ENCODE measurements at regions not wholly inside any gene's neighbourhood (a gene's known extent, or its start where the extent isn't known, plus 50 kb on each side); places are given as distances from the start of the nearest gene placed in this dataset.

GRCh38 chr6:114793428-114793827 lies 450.6 kb upstream of the HS3ST5 start:
- H3K27me3 Mint-ChIP-seq (ENCODE audit: insufficient read depth) = peaks cover 3% of the 10 kb centered on the region

DNA sequence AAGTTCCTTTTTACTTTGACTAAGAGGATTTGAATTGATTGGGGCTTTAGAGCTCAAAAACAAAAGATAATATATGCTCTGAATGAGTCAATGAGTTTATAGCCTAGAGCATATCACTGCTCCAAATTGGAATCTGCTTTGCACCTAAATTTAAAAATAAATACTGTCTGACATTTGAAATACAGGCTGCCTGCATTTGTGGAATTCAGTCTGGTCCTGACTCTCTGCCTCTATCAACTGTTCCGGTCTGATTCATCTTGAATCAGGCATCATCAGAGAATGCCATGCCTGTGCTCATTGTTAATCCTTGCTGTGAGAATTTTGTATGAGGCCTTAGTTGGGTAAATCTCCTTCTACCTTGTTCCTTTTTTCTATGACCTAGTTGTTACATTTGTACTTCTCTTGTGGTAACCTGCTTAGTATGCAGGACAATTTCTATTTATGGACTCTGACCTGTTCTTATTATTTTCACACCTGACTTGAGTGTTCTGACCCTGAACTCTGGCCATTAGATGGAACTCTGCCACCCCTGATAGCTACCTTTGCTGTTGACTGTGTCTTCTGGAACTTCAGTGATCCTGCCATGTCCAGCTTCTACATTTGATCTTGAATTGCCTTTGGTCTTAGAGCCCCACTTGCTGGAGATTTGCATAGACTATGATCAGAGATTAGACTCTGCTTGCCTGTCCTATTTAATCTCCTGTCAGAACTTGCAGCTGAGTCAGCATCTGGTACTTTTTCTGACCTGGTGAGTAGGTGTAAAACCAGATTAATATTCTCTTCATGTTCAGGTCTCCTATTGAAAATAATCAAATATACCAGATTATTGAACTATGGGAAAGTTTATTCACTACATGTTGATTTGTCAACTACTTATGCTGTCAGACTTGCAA lies 442.7 kb upstream of the HS3ST5 start:
- Mint-ChIP-seq H3K9me3 (peaks cover 28% of the 10 kb centered on the region), H3K4me1 (ENCODE audit: low read depth) (no peaks in the 10 kb centered on the region), H3K4me3 (no peak overlapping the region), H3K27ac (no peak overlapping the region), H3K27me3 (ENCODE audit: insufficient read depth) (peaks cover 1% of the 10 kb centered on the region), H3K36me3 (ENCODE audit: low read depth) (no peaks in the 10 kb centered on the region)
- DNase-seq = no peak
- TF ChIP-seq, protein P1, sequence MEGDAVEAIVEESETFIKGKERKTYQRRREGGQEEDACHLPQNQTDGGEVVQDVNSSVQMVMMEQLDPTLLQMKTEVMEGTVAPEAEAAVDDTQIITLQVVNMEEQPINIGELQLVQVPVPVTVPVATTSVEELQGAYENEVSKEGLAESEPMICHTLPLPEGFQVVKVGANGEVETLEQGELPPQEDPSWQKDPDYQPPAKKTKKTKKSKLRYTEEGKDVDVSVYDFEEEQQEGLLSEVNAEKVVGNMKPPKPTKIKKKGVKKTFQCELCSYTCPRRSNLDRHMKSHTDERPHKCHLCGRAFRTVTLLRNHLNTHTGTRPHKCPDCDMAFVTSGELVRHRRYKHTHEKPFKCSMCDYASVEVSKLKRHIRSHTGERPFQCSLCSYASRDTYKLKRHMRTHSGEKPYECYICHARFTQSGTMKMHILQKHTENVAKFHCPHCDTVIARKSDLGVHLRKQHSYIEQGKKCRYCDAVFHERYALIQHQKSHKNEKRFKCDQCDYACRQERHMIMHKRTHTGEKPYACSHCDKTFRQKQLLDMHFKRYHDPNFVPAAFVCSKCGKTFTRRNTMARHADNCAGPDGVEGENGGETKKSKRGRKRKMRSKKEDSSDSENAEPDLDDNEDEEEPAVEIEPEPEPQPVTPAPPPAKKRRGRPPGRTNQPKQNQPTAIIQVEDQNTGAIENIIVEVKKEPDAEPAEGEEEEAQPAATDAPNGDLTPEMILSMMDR (IDR thresholded peaks at IDR 0.05) = no peak

More at GRCh38 chr6:114793428-114793827, 450.6 kb upstream of the HS3ST5 start:
- H3K4me3 Mint-ChIP-seq = no peak overlapping the region
- no peaks in the 10 kb centered on the region for H3K4me1 Mint-ChIP-seq (ENCODE audit: low read depth)
- no peak overlapping the region for H3K27ac Mint-ChIP-seq
- peaks cover 21% of the 10 kb centered on the region for H3K9me3 Mint-ChIP-seq
- no peak for DNase-seq
- TF ChIP-seq, protein P1 (IDR thresholded peaks at IDR 0.05) = no peak
- no peaks in the 10 kb centered on the region for H3K36me3 Mint-ChIP-seq (ENCODE audit: low read depth)

DNA sequence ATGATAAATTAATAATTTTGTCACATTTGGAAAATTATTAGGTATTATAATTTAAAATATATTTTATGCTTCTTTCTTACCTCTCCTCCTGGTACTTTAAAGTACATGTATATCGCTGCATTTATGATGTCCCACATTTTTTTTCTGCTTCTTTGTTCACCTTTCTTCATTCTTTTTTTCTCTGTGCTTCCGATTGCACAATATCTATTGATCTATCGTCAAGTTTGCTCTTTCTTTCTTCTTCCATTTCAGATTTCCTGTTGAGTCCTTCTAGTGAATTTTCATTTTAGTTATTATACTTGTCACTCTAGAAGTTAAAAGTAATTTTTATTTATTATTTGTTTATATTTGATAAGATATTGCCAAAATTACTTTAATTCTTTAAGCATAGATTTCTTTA lies 441.0 kb upstream of the HS3ST5 start:
- H3K27ac Mint-ChIP-seq = no peak overlapping the region
- H3K9me3 Mint-ChIP-seq = peaks cover 34% of the 10 kb centered on the region
- no peak overlapping the region for H3K4me3 Mint-ChIP-seq
- no peaks in the 10 kb centered on the region for H3K36me3 Mint-ChIP-seq (ENCODE audit: low read depth)
- H3K4me1 Mint-ChIP-seq (ENCODE audit: low read depth) = no peaks in the 10 kb centered on the region
- DNase-seq = no peak
- H3K27me3 Mint-ChIP-seq (ENCODE audit: insufficient read depth) = no peaks in the 10 kb centered on the region; the same call in 1 of the 2 replicates
- TF ChIP-seq, protein P1 (IDR thresholded peaks at IDR 0.05) = no peak

- no peaks in the 10 kb centered on the region for H3K4me1 Mint-ChIP-seq (ENCODE audit: low read depth)
- TF ChIP-seq, protein P1 (IDR thresholded peaks at IDR 0.05) = no peak
- no peak for DNase-seq
- no peaks in the 10 kb centered on the region; the same call in 1 of the 2 replicates for H3K27me3 Mint-ChIP-seq (ENCODE audit: insufficient read depth)
- H3K36me3 Mint-ChIP-seq (ENCODE audit: low read depth) = no peaks in the 10 kb centered on the region
- peaks cover 30% of the 10 kb centered on the region for H3K9me3 Mint-ChIP-seq
- no peak overlapping the region for H3K27ac Mint-ChIP-seq
- H3K4me3 Mint-ChIP-seq = no peak overlapping the region
These were observed 440.3 kb upstream of the HS3ST5 start for GRCh38 chr6:114783083-114783482.

- H3K27ac Mint-ChIP-seq = no peak overlapping the region
- H3K4me3 Mint-ChIP-seq = no peak overlapping the region
- H3K4me1 Mint-ChIP-seq (ENCODE audit: low read depth) = no peaks in the 10 kb centered on the region
- TF ChIP-seq, protein P1 (IDR thresholded peaks at IDR 0.05) = no peak
- DNase-seq = no peak
- H3K9me3 Mint-ChIP-seq = peaks cover 21% of the 10 kb centered on the region
- H3K27me3 Mint-ChIP-seq (ENCODE audit: insufficient read depth) = no peaks in the 10 kb centered on the region
- H3K36me3 Mint-ChIP-seq (ENCODE audit: low read depth) = no peaks in the 10 kb centered on the region
These were observed 422.0 kb upstream of the HS3ST5 start for GRCh38 chr6:114764866-114765265.

All from HFFc6 (cell line).